DLD1 (cell line): ENCODE measurements at regions not wholly inside any gene's neighbourhood (a gene's known extent, or its start where the extent isn't known, plus 50 kb on each side); places are given as distances from the start of the nearest gene placed in this dataset.
"Not testable (repeated sequence)": the region's sequence is repeated elsewhere in the genome, so short reads cannot be mapped to it uniquely, and the experiment has no call there.

Experiments
- in situ Hi-C: cut with HindIII; loops from 2 replicates; pipeline ENCODE4 v1.10.0; 2017; ENCODE audit warnings: low sequenced_read_pairs

DNA sequence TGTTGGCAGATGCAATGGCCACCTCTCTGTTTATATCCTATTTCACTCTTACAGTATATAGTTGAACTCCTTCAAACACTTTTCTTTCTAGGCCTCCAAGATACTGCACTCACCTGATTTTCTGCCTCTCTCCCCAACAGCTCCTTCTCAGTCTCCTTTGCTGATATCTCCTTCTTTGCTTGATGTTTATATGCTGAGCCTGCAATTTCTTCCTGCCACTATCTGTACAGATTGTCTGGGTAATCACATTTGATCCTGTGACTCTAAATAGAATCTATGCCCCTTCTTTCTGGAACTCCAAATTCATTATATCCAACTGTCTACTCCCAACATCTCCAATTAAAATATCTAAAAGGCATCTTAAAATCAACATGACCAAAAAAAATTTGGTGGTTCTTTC lies 165.5 kb upstream of the PFN2 start:
- in situ Hi-C loops: no loop called here

DNA sequence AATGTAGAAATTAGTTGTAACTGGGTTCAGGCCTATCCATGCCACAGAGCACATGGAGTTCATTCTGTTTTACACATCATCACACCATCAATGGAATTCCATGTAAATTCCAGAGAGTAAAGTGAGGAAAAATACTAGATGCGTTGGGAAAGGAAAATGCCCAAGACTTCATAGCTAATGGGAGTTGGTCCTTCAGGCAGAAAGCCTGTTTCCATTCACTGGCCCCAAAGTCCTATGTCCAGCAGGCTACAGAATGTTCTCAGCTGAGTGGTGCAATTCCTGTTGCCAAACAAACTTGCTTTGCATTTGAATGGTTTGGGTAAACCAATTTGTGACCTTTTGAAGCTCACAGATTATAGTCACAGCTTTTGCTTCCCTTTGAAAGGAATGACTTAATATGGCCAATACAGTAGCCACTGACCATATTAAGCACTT lies 164.6 kb upstream of the PFN2 start:
- in situ Hi-C loops: no loop called here

DNA sequence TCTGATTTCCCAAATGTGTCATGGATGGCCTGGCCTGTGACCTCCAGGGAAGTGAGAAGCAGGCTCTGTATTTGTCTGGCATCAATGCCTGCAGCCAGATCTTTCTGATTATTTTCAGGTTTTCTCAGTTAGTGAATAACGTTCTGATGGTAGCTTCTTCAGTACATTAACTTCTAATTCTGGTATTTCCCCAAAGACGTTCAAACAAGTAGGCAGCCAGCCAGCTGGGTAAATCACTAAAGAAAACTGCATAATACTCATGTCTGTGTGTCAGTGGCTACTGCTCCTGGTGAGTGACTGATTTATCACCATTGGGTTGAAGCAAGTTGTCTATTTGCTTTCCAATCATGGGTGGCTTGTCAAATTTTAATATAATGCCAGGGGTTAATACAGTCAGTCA lies 162.6 kb upstream of the PFN2 start:
- in situ Hi-C loops: no loop called here

DNA sequence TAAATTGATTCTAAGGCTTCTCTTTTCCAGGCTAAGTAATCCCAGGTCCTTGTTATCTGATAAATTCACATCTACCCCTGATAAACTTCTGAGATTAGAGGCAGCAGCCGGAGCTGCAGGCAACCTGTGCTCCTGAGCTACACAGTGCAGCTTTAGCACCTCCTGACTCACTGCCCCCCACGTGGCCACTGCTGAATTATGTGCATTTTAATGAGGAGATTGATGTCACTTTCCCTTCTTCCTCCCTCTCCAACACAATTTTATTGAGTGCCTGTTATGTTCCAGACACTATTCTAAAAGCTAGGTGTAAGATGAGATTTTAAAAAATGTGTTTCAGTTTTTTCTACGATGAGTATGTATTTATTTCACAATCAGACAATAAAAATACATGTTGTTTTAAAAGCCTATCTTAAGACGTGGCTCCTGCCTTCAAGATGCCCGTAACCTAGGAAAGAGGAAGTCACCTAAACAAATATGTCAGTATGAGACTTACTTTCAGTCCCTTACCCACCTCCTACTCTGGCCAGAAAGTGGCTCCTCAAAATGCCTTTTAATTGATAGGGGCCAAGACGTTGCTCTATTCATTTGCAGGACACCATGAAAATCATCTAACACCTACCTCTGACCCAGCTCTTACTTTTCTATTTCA lies 161.5 kb upstream of the PFN2 start:
- in situ Hi-C loops: no loop called here

DNA sequence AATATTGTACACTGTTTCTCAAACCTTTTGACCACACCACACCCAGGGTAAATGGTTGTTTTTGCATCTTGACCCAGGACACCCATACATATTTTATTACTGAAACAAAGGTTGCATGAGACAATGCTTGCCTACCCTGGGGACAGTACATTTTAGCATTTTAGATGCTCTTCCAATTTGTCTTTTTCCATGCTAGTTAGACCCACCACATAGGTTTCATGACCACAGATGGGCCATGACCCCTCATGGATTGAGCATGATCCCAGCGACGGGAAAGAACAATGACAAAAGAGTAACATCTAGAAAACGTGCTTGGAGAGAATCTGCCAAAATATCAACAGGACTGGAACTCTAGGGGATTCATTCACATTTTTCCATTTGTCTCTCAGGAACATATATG lies 161.0 kb upstream of the PFN2 start:
- in situ Hi-C loops: no loop called here

DNA sequence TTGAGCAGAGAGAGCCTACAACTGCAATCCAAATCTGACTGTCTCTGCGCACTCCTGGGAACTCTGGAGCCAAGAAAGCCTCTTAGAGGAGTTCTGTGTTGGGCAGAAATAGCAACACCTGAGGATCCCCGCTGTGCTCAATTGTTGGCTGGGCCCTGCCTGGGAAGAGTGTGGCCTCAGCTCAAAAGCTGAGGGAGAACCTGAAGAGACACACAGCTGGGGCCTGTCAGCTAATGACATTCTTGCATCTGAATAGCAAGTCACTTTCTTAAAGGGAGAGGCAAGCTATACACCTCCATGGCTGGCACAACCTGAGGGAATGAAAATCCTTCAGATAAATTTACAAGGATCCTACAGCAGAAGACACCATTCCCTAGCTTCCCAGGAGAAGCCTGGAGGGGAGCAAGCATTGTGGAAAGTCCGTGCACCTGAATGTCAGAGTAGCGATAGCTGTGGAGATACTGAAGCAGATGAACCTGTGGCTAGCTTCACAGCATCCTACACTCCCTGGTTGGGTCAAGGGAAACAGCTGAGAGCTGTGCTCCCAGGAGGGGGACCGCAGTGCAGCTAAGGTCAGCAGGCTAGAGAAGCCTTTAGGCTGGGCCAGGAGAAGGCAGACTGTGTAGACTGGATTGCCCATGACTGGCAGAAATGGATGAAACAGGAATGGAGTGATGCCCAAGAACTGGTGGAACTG lies 159.9 kb upstream of the PFN2 start:
- in situ Hi-C loops: no loop called here

DNA sequence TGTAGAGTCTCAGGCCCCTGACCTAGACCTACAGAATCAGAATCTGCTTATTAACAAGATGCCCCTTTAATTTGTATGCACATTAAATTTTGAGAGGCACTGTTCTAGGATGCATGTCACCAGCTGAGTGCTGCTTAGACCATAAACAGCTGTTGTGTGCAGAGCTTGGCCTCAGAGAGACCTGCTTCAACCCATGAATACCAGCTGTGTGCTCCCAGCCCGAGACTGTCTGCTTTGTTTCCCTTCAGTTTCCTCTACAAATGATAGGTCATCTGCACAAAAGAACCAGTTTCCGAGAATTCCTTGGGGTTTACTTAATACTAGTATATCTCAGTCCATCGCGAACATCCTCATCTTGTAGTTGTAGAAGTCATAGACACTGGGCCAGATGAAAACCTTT lies 158.5 kb upstream of the PFN2 start:
- in situ Hi-C loops: no loop called here

DNA sequence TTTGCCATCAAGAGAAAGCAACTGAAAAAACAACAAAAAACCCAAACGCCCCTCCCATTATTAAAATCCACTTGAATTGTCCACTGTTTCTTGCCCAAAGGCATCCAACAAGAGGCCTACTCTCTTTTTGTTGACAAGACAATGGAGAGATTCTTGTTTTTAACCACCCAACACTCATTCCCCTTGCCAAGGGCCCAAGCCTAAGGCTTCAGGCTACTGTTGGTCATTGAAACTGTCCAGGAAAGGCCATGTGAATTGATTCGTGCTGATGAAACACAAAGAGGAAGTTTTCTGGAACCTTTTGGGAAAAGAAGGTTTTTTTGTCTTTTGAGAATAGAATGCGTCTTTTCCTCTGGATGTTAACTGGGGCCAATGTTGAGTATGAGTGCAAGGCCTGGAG lies 157.4 kb upstream of the PFN2 start:
- in situ Hi-C loops: no loop called here

DNA sequence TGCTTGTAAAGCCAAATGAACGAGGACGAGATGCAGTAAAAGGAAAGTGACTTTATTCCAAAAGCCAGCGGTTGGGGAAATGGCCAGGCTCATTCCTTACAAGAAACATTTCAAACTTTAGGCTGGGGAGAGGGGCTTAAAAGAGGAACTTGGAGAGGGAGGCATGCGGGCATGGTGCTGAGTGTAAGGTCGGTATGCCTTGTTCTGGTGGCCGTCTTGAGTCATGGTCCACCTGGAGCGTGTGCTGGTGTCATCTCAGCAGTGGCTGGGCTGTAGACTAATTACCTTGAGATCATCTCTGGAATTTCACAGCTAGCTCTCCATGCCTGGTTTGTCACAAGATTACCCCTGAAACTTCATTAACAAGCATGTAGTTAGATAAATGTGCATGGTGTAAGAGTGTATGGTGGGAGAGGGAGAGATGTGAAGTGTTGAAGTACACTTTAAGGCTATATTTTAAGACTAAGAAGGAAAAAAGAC lies 156.4 kb upstream of the PFN2 start:
- in situ Hi-C loops: no loop called here

DNA sequence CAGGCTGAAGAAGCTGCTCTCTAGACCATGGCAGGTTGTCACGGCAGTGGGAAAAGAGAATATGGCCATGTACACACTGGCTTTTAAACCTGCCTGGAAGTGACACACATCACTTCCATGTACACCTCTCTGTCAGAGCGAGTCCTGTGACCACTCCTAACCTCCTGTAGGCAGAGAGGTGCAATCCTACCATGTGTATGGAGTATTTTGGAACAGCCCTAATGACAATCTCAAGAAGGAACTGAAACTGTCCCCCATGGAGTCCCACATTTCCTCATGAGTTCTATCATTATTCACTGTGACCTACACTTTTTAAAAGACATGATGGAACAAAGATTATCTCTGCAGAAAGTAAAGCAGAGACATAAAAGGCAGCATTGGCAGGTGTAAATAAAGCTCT lies 153.4 kb upstream of the PFN2 start:
- in situ Hi-C loops: no loop called here

DNA sequence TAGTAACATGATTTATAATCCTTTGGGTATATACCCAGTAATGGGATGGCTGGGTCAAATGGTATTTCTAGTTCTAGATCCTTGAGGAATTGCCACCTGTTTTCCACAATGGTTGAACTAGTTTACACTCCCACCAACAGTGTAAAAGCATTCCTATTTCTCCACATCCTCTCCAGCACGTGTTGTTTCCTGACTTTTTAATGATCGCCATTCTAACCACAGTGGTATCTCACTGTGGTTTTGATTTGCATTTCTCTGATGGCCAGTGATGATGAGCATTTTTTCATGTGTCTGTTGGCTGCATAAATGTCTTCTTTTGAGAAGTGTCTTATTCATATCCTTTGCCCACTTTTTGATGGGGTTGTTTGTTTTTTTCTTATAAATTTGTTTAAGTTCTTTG lies 152.6 kb upstream of the PFN2 start:
- in situ Hi-C loops: not testable (repeated sequence)

DNA sequence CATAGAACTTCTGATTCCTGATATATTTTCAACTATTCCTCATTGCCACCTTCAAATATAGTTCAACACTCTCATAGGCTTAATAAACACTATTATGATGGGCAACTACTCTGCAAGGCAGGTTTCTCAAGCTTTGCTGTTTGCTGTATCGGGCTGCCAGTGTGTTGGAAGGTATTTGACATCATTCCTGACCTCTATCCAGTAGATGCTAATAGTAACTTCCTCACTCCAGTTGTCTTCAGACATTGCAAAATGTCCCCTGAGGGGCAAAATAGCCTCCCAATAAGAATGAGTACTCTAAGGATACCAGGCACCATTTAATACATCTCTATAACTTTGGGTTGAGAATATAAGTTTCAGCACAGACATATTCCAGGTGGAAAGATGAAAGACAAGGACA lies 147.5 kb upstream of the PFN2 start:
- in situ Hi-C loops: no loop called here

DNA sequence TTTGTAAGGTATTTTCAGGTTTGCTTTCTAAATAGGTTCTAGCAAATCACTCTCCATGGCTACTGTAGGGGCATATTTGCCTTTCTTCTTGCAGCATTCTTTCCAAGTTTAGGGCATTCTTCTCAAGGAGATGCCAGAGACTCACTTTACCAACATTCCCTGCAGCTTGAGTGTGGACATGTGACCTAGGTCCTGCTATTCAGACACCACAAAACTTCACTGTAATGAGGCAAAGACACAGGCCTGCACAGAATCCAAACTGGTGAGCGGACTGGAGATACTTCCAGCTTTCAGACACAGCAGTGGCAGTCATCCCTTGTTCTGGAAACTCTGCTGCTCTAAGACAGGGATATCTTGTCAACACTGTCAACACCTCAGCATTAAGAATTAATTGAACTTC lies 146.4 kb upstream of the PFN2 start:
- in situ Hi-C loops: no loop called here

DNA sequence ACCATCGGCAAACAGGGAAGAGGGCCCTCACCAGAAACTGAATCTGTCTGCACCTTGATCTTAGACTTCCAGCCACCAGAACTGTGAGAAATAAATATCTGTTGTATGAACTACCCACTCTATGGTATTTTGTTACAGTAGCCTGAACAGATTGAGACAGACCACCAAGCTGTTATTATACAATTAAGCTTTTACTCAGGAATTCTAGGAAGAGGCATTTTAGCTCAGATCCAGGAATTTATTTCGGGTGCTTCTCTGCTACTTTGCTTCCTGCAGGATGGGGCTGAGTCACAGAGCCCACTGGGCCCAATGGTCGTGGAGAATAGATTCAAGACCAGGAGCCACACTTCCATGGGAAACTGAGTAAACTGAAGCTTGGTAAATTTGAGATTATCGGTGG lies 145.5 kb upstream of the PFN2 start:
- in situ Hi-C loops: no loop called here

DNA sequence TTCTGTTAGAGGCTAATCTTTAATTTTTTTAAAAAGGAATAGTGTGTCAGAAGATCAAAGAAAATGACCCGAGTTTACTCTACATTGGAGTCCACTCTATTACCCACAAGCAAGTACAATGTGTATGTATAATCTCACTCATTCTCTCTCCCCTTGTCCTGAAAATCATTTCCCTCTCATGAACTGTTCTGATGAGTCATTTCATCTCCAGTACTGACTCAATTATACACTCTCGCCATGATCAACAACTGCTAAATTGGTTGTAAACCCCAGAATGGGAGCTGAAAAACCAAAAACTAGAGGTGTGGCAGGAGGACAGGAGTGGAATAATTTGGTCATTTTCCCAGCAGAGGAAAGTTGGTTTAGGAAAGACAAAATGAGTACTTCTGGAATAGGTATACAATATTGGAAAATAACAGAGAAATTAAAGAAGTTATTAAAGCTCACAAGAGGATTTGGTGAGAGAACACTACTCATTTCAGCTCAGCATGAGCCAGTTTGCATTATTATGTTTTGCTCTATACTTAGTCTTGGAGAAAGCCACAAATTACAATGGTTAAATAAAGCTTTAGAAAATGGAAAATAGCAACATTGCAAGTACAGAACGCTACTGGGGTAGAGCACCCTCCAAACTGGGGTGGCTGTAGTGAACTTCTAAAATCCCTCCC lies 144.3 kb upstream of the PFN2 start:
- in situ Hi-C loops: no loop called here

DNA sequence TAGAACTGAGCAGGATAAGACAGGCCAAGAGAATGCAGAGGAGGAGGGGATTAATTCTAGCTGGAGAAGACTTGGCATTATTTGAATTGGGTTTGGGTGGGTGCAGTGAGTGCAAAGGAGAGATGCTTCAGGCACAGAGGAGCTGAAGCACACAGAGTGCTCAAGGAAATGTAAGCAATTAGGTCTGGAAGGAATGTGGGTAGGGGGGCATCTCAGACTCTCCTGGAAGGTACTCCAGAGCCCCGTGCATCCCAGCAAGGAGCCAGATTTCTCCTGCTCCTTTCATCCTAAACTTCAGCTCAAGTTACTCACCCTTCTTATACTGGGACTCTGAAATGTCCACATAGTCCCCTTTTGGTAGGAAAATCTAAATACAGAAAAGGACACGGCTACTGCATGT lies 143.6 kb upstream of the PFN2 start:
- in situ Hi-C loops: no loop called here

DNA sequence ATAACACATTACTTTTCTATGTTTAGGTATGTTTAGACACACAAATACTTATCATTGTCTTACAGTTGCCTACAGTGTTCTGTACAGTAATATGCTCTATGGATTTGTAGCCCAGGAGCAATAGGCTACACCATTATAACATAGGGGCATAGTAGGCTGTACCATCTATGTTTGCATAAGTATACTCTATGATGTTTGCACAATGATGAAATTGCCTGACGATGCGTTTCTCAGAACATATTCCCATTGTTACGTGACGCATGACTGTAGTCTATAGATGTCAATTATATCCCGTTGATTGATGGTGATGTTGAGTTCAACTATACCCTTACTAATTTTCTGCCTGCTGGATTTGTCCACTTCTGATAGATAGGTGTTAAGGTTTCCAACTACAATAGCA lies 139.4 kb upstream of the PFN2 start:
- in situ Hi-C loops: no loop called here

DNA sequence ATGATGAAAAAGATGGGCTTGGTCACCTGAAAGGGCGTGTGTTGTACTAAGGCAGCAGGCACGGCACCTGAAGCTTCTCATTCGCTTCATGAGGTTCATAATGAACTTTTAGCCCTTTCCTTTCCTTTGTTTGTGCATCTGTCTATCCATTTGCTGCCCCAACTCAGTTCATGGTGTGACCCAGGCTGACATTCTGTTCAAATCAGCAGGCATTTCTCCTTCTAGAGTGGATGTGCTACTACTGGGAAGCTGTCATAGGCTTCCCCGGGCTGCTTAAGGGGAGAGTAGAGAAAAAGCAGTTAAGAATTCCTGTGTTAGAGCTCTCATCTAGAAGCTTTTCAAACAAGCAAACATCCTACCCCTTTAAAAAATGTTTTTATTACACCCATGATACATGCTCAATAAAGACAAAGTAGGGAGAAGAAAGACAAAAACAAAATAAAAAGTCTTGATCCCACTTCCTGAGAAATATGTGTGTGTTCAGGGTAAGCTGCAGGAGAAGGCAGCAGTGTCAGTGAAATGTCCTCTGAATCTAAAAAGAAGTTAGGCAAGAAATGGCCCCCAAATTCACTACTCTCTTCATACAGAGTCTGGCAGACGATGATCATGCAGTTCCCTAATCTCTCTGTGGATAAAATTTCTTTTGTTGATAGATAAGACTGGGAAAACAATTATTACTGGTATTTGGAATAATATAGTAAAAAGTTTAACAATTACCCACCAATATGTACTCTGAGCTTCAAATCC lies 136.9 kb upstream of the PFN2 start:
- in situ Hi-C loops: no loop called here

DNA sequence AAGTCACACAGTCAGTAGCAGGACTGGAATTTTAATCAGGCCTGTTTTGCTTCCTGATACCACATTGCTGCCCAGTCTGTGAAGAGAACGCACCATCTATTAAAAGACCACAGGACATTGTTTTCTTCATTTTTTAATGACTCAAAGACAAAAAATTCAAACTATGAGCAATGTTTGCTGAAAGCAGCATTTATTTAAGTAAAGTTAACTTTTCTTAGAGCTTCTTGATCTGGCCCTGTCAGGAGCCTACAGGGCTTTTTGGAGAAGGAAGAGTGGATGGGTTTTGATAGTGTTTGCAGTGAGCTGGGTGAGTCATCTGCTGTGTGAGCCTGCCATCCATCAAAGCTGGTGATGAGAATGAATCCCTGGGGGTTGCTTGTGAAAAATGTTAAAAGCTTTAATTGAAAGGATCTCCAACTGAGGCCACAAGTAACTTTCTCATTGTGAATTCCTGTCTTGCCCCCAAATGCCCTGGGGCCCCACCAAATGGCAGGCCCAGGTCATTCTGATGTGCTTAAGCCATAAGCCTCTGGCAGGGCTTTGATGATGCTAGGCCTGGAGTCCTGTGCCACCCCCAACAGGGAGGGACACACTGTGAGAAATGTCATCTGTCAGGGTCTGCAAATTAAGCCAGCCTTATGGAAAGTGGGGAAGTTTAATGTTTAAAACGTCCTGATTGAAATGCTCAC lies 136.2 kb upstream of the PFN2 start:
- in situ Hi-C loops: no loop called here

DNA sequence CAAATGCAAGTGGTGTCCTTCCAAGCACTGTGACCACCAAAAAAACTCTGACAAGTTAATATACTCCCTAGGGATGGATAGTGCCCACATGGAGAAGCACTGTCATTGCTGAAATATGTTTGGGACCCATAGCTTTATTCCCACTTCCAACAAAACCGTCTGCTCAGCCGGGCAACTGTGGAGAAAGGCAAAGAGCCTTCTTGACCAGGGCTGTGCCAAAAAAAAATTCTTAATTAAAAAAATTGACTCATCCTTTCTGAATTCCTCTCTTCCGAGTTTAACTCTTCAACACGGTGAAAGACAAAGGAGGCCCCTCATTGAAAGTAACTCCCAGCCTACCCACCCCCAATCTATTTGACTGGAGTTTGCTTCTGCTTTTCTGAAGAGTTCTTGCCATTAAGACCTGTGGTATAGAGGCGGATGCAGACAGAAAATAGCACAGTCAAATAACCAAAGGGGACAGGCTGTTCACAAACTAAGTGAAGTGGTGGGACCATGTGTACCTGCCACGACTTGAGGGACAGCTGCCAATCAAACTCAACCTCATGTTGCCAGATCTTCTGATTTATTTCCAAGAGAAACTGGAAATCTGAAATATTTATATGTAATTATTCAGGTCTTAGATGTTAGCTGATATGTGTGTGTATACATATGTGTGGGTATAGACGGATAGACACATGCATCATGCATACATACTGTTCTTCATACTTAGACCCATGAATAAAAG lies 135.4 kb upstream of the PFN2 start:
- in situ Hi-C loops: no loop called here
